HEK293T (cell line): ENCODE measurements at regions not wholly inside any gene's neighbourhood (a gene's known extent, or its start where the extent isn't known, plus 50 kb on each side); places are given as distances from the start of the nearest gene placed in this dataset.

ENCODE experiments used
- CTCF ChIA-PET: fragments of 350-600 bp; formaldehyde crosslinking; extraction: SDS; loops from one replicate; lab custom pipeline; 2021; ENCODE audit warnings: antibody characterized with exemption, inconsistent platforms; lab: Yijun Ruan, JAX
- POLR2A ChIA-PET: fragments of 350-600 bp; formaldehyde crosslinking; extraction: SDS; loops from one replicate; lab custom pipeline; 2020; ENCODE audit warnings: antibody characterized with exemption, inconsistent platforms; lab: Yijun Ruan, JAX
- DNase-seq: peaks from one replicate; pipeline ENCODE4 v3.0.0; 2012; ENCODE audit warnings: mixed read lengths; ENCODE audit errors: extremely low spot score
- ARNT ChIP-seq: fragments of 450-650 bp; IDR thresholded peaks from 2 replicates; pipeline ENCODE4 v1.6.1; 2017; ENCODE audit warnings: mild to moderate bottlenecking
- BHLHE40 ChIP-seq: fragments of 450-650 bp; IDR thresholded peaks from 2 replicates; pipeline ENCODE4 v1.6.1; 2016; ENCODE audit warnings: mild to moderate bottlenecking, moderate library complexity, borderline replicate concordance
- CTBP1 ChIP-seq: fragments of 450-650 bp; IDR thresholded peaks from 2 replicates; pipeline ENCODE4 v1.6.1; 2016; ENCODE audit warnings: borderline replicate concordance
- ELF4 ChIP-seq: fragments of 450-650 bp; IDR thresholded peaks from 2 replicates; pipeline ENCODE4 v1.6.1; 2017; ENCODE audit warnings: antibody characterized with exemption
- FOXA1 ChIP-seq: fragments of 450-650 bp; IDR thresholded peaks from 2 replicates; pipeline ENCODE4 v1.6.1; 2016; ENCODE audit warnings: mild to moderate bottlenecking
- FOXK2 ChIP-seq: fragments of 450-650 bp; IDR thresholded peaks from 2 replicates; pipeline ENCODE4 v1.6.1; 2016; ENCODE audit warnings: mild to moderate bottlenecking
- FOXM1 ChIP-seq: fragments of 450-650 bp; IDR thresholded peaks from 2 replicates; pipeline ENCODE4 v1.6.1; 2017; ENCODE audit warnings: mild to moderate bottlenecking, borderline replicate concordance
- HDGF ChIP-seq: fragments of 450-650 bp; IDR thresholded peaks from 2 replicates; pipeline ENCODE4 v1.6.1; 2017; ENCODE audit warnings: antibody characterized with exemption, borderline replicate concordance
- L3MBTL2 ChIP-seq: fragments of 450-650 bp; conservative IDR thresholded peaks from 2 replicates; pipeline ENCODE4 v1.6.1; 2016; ENCODE audit warnings: mild to moderate bottlenecking
- LEF1 ChIP-seq: fragments of 450-650 bp; IDR thresholded peaks from 2 replicates; pipeline ENCODE4 v1.6.1; 2017; ENCODE audit warnings: mild to moderate bottlenecking, borderline replicate concordance
- NFRKB ChIP-seq: fragments of 450-650 bp; IDR thresholded peaks from 2 replicates; pipeline ENCODE4 v1.6.1; 2016; ENCODE audit warnings: mild to moderate bottlenecking, moderate library complexity
- PKNOX1 ChIP-seq: fragments of 450-650 bp; IDR thresholded peaks from 2 replicates; pipeline ENCODE4 v1.6.1; 2016
- SP1 ChIP-seq: fragments of 450-650 bp; IDR thresholded peaks from 2 replicates; pipeline ENCODE4 v1.6.1; 2017
- SUZ12 ChIP-seq: fragments of 450-650 bp; IDR thresholded peaks from 2 replicates; pipeline ENCODE4 v1.6.1; 2016; ENCODE audit warnings: mild to moderate bottlenecking
- TARDBP ChIP-seq: fragments of 450-650 bp; IDR thresholded peaks from 2 replicates; pipeline ENCODE4 v1.6.1; 2016
- ZNF384 ChIP-seq: fragments of 450-650 bp; IDR thresholded peaks from 2 replicates; pipeline ENCODE4 v1.6.1; 2016

GRCh38 chr3:161866176-161866575 is 369.6 kb downstream of the OTOL1 start:
- ChIA-PET CTCF (no interaction called here), POLR2A (no interaction called here)
- TF ChIP-seq BHLHE40 (no peak), SUZ12 (no peak), CTBP1 (no peak), FOXM1 (no peak), FOXA1 (no peak), PKNOX1 (no peak), NFRKB (no peak), ZNF384 (no peak), SP1 (no peak), TARDBP (no peak), HDGF (no peak), ARNT (no peak), FOXK2 (no peak), LEF1 (no peak), ELF4 (no peak), L3MBTL2 (no peak)
- no peak for DNase-seq

- TF ChIP-seq CTBP1, result no peak
- TF ChIP-seq NFRKB, result no peak
- TF ChIP-seq L3MBTL2, result no peak
- no peak for TF ChIP-seq FOXA1
- no peak for TF ChIP-seq TARDBP
- no peak for TF ChIP-seq FOXK2
- no peak for TF ChIP-seq PKNOX1
- TF ChIP-seq HDGF, result no peak
- TF ChIP-seq FOXM1, result no peak
- TF ChIP-seq ZNF384, result no peak
- no peak for TF ChIP-seq LEF1
- no peak for TF ChIP-seq SP1
- no peak for TF ChIP-seq BHLHE40
- POLR2A ChIA-PET, result no interaction called here
- CTCF ChIA-PET, result no interaction called here
- no peak for DNase-seq
Observed at GRCh38 chr3:161875483-161875882, 378.9 kb downstream of the OTOL1 start.

GRCh38 chr3:161879470-161879869 is 382.9 kb downstream of the OTOL1 start:
- CTCF ChIA-PET, result no interaction called here
- POLR2A ChIA-PET, result no interaction called here
- no peak for DNase-seq

GRCh38 chr3:161884830-161885229 is 388.2 kb downstream of the OTOL1 start:
- CTCF ChIA-PET, result no interaction called here
- DNase-seq, result no peak
- POLR2A ChIA-PET, result no interaction called here
- TF ChIP-seq BHLHE40 (no peak), ZNF384 (no peak), FOXM1 (no peak), FOXK2 (no peak), SP1 (no peak), HDGF (no peak), L3MBTL2 (no peak), ARNT (no peak), SUZ12 (no peak), FOXA1 (no peak), NFRKB (no peak), ELF4 (no peak), CTBP1 (no peak), TARDBP (no peak), LEF1 (no peak)

More at GRCh38 chr3:161879470-161879869, 382.9 kb downstream of the OTOL1 start:
- TF ChIP-seq SUZ12 (no peak), BHLHE40 (no peak), FOXA1 (no peak), ELF4 (no peak), ARNT (no peak), FOXM1 (no peak), ZNF384 (no peak), CTBP1 (no peak), FOXK2 (no peak), PKNOX1 (no peak), NFRKB (no peak), SP1 (no peak), HDGF (no peak), LEF1 (no peak), L3MBTL2 (no peak), TARDBP (no peak)

GRCh38 chr3:161890147-161890625 is 393.6 kb downstream of the OTOL1 start:
- POLR2A ChIA-PET, result no interaction called here
- CTCF ChIA-PET, result no interaction called here
- TF ChIP-seq ZNF384, result no peak
- no peak for TF ChIP-seq FOXM1
- DNase-seq, result no peak

GRCh38 chr3:161893972-161894371 is 397.4 kb downstream of the OTOL1 start:
- ChIA-PET POLR2A (no interaction called here), CTCF (no interaction called here)
- TF ChIP-seq FOXA1 (no peak), SUZ12 (no peak), PKNOX1 (no peak), NFRKB (no peak), CTBP1 (no peak), TARDBP (no peak), SP1 (no peak), FOXK2 (no peak), FOXM1 (no peak), LEF1 (no peak), L3MBTL2 (no peak), BHLHE40 (no peak), HDGF (no peak), ARNT (no peak), ZNF384 (no peak), ELF4 (no peak)
- no peak for DNase-seq
